Breast epithelium (tissue), 4 donors: ENCODE measurements at regions not wholly inside any gene's neighbourhood (a gene's known extent, or its start where the extent isn't known, plus 50 kb on each side); places are given as distances from the start of the nearest gene placed in this dataset.

Source experiments
- DNase-seq, 2 donors: peaks; one replicate each; pipeline ENCODE4 v3.0.0-alpha.2; 2019; ENCODE audit warnings: low spot score in 2 of 2
- H3K27ac ChIP-seq, 2 donors: fragments of 200-600 bp; sonication (generic) in 1 of 2; one replicate each; pipeline ENCODE4 v1.5.1; 2016 to 2019; ENCODE audit warnings: mild to moderate bottlenecking in 1 of 2
- H3K27me3 ChIP-seq, 2 donors: fragments of 200-600 bp; sonication (generic) in 1 of 2; one replicate each; pipeline versions ENCODE4 v1.5.1 to v1.6.0; 2017 to 2019; ENCODE audit warnings: control low read depth in 1 of 2, mild to moderate bottlenecking in 1 of 2
- H3K36me3 ChIP-seq: fragments of 200-600 bp; one replicate; pipeline ENCODE4 v1.5.1; 2019
- H3K4me1 ChIP-seq, 2 donors: fragments of 200-600 bp; sonication (generic); one replicate each; pipeline ENCODE4 v1.5.1; 2016 to 2019; ENCODE audit warnings: control low read depth in 1 of 2
- H3K4me3 ChIP-seq, 3 donors: fragments of 200-600 bp; sonication (generic); 1 replicate in 2 of 3; 2 replicates in 1 of 3; pipeline ENCODE4 v1.5.1; 2016 to 2019; ENCODE audit warnings: mild to moderate bottlenecking in 3 of 3, moderate library complexity in 2 of 3
- H3K9me3 ChIP-seq, 2 donors: fragments of 200-600 bp; sonication (generic) in 1 of 2; one replicate each; pipeline ENCODE4 v1.5.1; 2016 to 2019; ENCODE audit warnings: control low read depth in 1 of 2
- CTCF ChIP-seq, 3 donors: fragments of 450-650 bp; IDR thresholded peaks; one replicate each; pipeline ENCODE4 v1.5.1; 2016 to 2017; ENCODE audit warnings: antibody characterized with exemption in 3 of 3, mild to moderate bottlenecking in 3 of 3, moderate library complexity in 3 of 3
- POLR2A ChIP-seq: fragments of 450-650 bp; IDR thresholded peaks from one replicate; pipeline ENCODE4 v1.6.1; 2016; ENCODE audit warnings: antibody characterized with exemption, mild to moderate bottlenecking, moderate library complexity
- POLR2AphosphoS5 ChIP-seq, 3 donors: sonication (generic); formaldehyde crosslinking; IDR thresholded peaks; one replicate each; pipeline ENCODE4 v1.6.1; 2017; ENCODE audit warnings: antibody characterized with exemption in 3 of 3
- intact Hi-C: fragments of 100-400 bp; cut with DNase I; formaldehyde crosslinking; loops from one replicate; pipeline ENCODE4 v1.15.1; 2023; ENCODE audit warnings: low total_unique reads

GRCh38 chr4:106852426-106852825, 183.7 kb downstream of the DKK2 start:
- TF ChIP-seq POLR2AphosphoS5 (IDR thresholded peaks at IDR 0.05) (no peak), CTCF (IDR thresholded peaks at IDR 0.05) (no peak), POLR2A (no peak)
- Histone ChIP-seq H3K9me3 (no peaks in the 10 kb centered on the region), H3K4me3 (no peak overlapping the region), H3K27me3 (no peaks in the 10 kb centered on the region), H3K36me3 (no peaks in the 10 kb centered on the region), H3K27ac (no peak overlapping the region), H3K4me1 (no peaks in the 10 kb centered on the region)
- intact Hi-C loops: no loop called here
- no peak for DNase-seq

- H3K27me3 ChIP-seq: no peaks in the 10 kb centered on the region
- no peaks in the 10 kb centered on the region for H3K9me3 ChIP-seq
- H3K36me3 ChIP-seq: no peaks in the 10 kb centered on the region
- H3K4me3 ChIP-seq: no peak overlapping the region
- no peaks in the 10 kb centered on the region for H3K4me1 ChIP-seq
- H3K27ac ChIP-seq: no peak overlapping the region
- DNase-seq: no peak
- TF ChIP-seq CTCF (IDR thresholded peaks at IDR 0.05) (no peak), POLR2AphosphoS5 (IDR thresholded peaks at IDR 0.05) (no peak), POLR2A (no peak)
- intact Hi-C loops: no loop called here
Measured at GRCh38 chr4:106851726-106852125, 184.4 kb downstream of the DKK2 start.

GRCh38 chr4:106850691-106851090, 185.4 kb downstream of the DKK2 start:
- Histone ChIP-seq H3K27me3 (no peaks in the 10 kb centered on the region), H3K9me3 (no peaks in the 10 kb centered on the region), H3K27ac (no peak overlapping the region), H3K36me3 (no peaks in the 10 kb centered on the region), H3K4me1 (no peaks in the 10 kb centered on the region), H3K4me3 (no peak overlapping the region)
- intact Hi-C loops: no loop called here
- no peak for DNase-seq
- TF ChIP-seq POLR2A (no peak), CTCF (IDR thresholded peaks at IDR 0.05) (no peak), POLR2AphosphoS5 (IDR thresholded peaks at IDR 0.05) (no peak)

- Histone ChIP-seq H3K4me1 (no peaks in the 10 kb centered on the region), H3K36me3 (no peaks in the 10 kb centered on the region), H3K27me3 (no peaks in the 10 kb centered on the region), H3K9me3 (peaks cover 10 to 13% of the 10 kb centered on the region in 2 donors), H3K27ac (no peak overlapping the region), H3K4me3 (no peak overlapping the region)
- TF ChIP-seq POLR2A (no peak), CTCF (IDR thresholded peaks at IDR 0.05) (no peak), POLR2AphosphoS5 (IDR thresholded peaks at IDR 0.05) (no peak)
- intact Hi-C loops: loop anchor here (5.0 kb wide), 1 partner anchor 1721 kb away; no protein-coding TSS in a partner anchor
- no peak for DNase-seq
Measured at GRCh38 chr4:106835919-106836318, 200.2 kb downstream of the DKK2 start.

- Histone ChIP-seq H3K9me3 (no peaks in the 10 kb centered on the region), H3K4me3 (no peak overlapping the region), H3K4me1 (no peaks in the 10 kb centered on the region), H3K27ac (no peak overlapping the region), H3K27me3 (no peaks in the 10 kb centered on the region), H3K36me3 (no peaks in the 10 kb centered on the region)
- no peak for TF ChIP-seq POLR2AphosphoS5 (IDR thresholded peaks at IDR 0.05)
- TF ChIP-seq POLR2A: no peak
- no peak for TF ChIP-seq CTCF (IDR thresholded peaks at IDR 0.05)
- no peak for DNase-seq
- intact Hi-C loops: no loop called here
Measured at GRCh38 chr4:106830879-106831278, 205.2 kb downstream of the DKK2 start.
